HEK293 (cell line): ENCODE measurements at regions not wholly inside any gene's neighbourhood (a gene's known extent, or its start where the extent isn't known, plus 50 kb on each side); places are given as distances from the start of the nearest gene placed in this dataset.

Experiments used
- CTCF ChIA-PET: fragments of 350-600 bp; formaldehyde crosslinking; extraction: SDS; loops from one replicate; lab custom pipeline; 2021; ENCODE audit warnings: antibody characterized with exemption; lab: Yijun Ruan, JAX
- POLR2A ChIA-PET: fragments of 300-600 bp; formaldehyde crosslinking; extraction: SDS; loops from one replicate; lab custom pipeline; 2020; ENCODE audit warnings: antibody characterized with exemption, inconsistent platforms; lab: Yijun Ruan, JAX
- H3K27ac ChIP-seq: fragments of 200-500 bp; sonication (Bioruptor generic); 2 replicates; pipeline ENCODE4 v1.5.1; 2014; ENCODE audit warnings: low read depth, low read length, control low read depth, inconsistent platforms; ENCODE audit errors: extremely low read depth
- H3K36me3 ChIP-seq, 2 experiments: fragments of 200-500 bp in 1 of 2; sonication (Bioruptor generic) in 1 of 2; 1 replicate in 1 of 2; 2 replicates in 1 of 2; pipeline ENCODE4 v1.5.1; 2014 to 2017; ENCODE audit warnings: inconsistent platforms in 2 of 2, low read length in 2 of 2; ENCODE audit not compliant: control insufficient read depth in 2 of 2, insufficient read depth in 1 of 2
- H3K4me1 ChIP-seq: fragments of 200-500 bp; sonication (Bioruptor generic); 2 replicates; pipeline ENCODE4 v1.5.1; 2014; ENCODE audit warnings: mild to moderate bottlenecking, low read length, inconsistent platforms; ENCODE audit not compliant: control insufficient read depth, insufficient read depth
- H3K4me3 ChIP-seq: 2 replicates; pipeline ENCODE4 v1.5.1; 2011; ENCODE audit warnings: low read depth, mild to moderate bottlenecking, control low read depth, low read length, moderate library complexity
- H3K9me3 ChIP-seq: fragments of 200-500 bp; sonication (Bioruptor generic); 2 replicates; pipeline ENCODE4 v1.5.1; 2014; ENCODE audit warnings: low read depth, low read length, inconsistent platforms; ENCODE audit not compliant: control insufficient read depth, insufficient read depth
- HIC1 ChIP-seq: fragments of 450-650 bp; formaldehyde crosslinking; IDR thresholded peaks from 2 replicates; pipeline ENCODE4 v1.5.1; 2016; ENCODE audit warnings: missing biosample characterization, missing genetic modification characterization
- HOXA7 ChIP-seq: sonication (generic); formaldehyde crosslinking; IDR thresholded peaks from 2 replicates; pipeline ENCODE4 v1.8.1; 2022; ENCODE audit warnings: missing genetic modification reagents, borderline replicate concordance
- KLF1 ChIP-seq: fragments of 450-650 bp; formaldehyde crosslinking; IDR thresholded peaks from 2 replicates; pipeline ENCODE4 v1.5.1; 2016; ENCODE audit warnings: missing biosample characterization, missing genetic modification characterization
- OSR2 ChIP-seq: fragments of 450-650 bp; formaldehyde crosslinking; IDR thresholded peaks from 2 replicates; pipeline ENCODE4 v1.5.1; 2016; ENCODE audit warnings: missing biosample characterization, missing genetic modification characterization
- PATZ1 ChIP-seq: fragments of 450-650 bp; formaldehyde crosslinking; IDR thresholded peaks from 2 replicates; pipeline ENCODE4 v1.5.1; 2016; ENCODE audit warnings: missing biosample characterization, missing genetic modification characterization
- SCRT1 ChIP-seq: fragments of 450-650 bp; formaldehyde crosslinking; IDR thresholded peaks from 2 replicates; pipeline ENCODE4 v1.5.1; 2016; ENCODE audit warnings: missing biosample characterization, missing genetic modification characterization, borderline replicate concordance
- ZBTB17 ChIP-seq: fragments of 450-650 bp; formaldehyde crosslinking; IDR thresholded peaks from 2 replicates; pipeline ENCODE4 v1.5.1; 2016; ENCODE audit warnings: missing biosample characterization, missing genetic modification characterization
- ZIC2 ChIP-seq: fragments of 450-650 bp; formaldehyde crosslinking; IDR thresholded peaks from 2 replicates; pipeline ENCODE4 v1.5.1; 2016; ENCODE audit warnings: missing biosample characterization, missing genetic modification characterization
- ZNF132 ChIP-seq: fragments of 450-650 bp; formaldehyde crosslinking; IDR thresholded peaks from 2 replicates; pipeline ENCODE4 v1.5.1; 2017; ENCODE audit warnings: missing biosample characterization, missing genetic modification characterization, borderline replicate concordance
- ZNF133 ChIP-seq: fragments of 450-650 bp; formaldehyde crosslinking; IDR thresholded peaks from 2 replicates; pipeline ENCODE4 v1.5.1; 2016; ENCODE audit warnings: missing biosample characterization, missing genetic modification characterization
- ZNF175 ChIP-seq: fragments of 450-650 bp; formaldehyde crosslinking; IDR thresholded peaks from 2 replicates; pipeline ENCODE4 v1.5.1; 2016; ENCODE audit warnings: missing biosample characterization, missing genetic modification characterization
- ZNF18 ChIP-seq: fragments of 450-650 bp; formaldehyde crosslinking; IDR thresholded peaks from 2 replicates; pipeline ENCODE4 v1.5.1; 2016; ENCODE audit warnings: missing biosample characterization, missing genetic modification characterization
- ZNF214 ChIP-seq: fragments of 450-650 bp; formaldehyde crosslinking; IDR thresholded peaks from 2 replicates; pipeline ENCODE4 v1.5.1; 2017; ENCODE audit warnings: missing biosample characterization, mild to moderate bottlenecking, missing genetic modification characterization, borderline replicate concordance
- ZNF223 ChIP-seq: fragments of 450-650 bp; formaldehyde crosslinking; IDR thresholded peaks from 2 replicates; pipeline ENCODE4 v1.5.1; 2016; ENCODE audit warnings: missing biosample characterization, missing genetic modification characterization
- ZNF239 ChIP-seq: fragments of 450-650 bp; formaldehyde crosslinking; IDR thresholded peaks from 2 replicates; pipeline ENCODE4 v1.5.1; 2016; ENCODE audit warnings: missing biosample characterization, missing genetic modification characterization
- ZNF274 ChIP-seq, 2 experiments: fragments of 200-500 bp in 1 of 2; fragments of 450-650 bp in 1 of 2; sonication (Bioruptor generic) in 1 of 2; formaldehyde crosslinking in 1 of 2; IDR thresholded peaks; 2 replicates each; pipeline versions ENCODE4 v1.5.1 to v1.6.1; 2014 to 2016; ENCODE audit warnings: borderline replicate concordance in 1 of 2, inconsistent platforms in 1 of 2, low read length in 1 of 2, missing biosample characterization in 1 of 2, missing genetic modification characterization in 1 of 2
- ZNF292 ChIP-seq: fragments of 450-650 bp; formaldehyde crosslinking; IDR thresholded peaks from 2 replicates; pipeline ENCODE4 v1.5.1; 2016; ENCODE audit warnings: low read depth, missing biosample characterization, missing genetic modification characterization, borderline replicate concordance
- ZNF350 ChIP-seq: fragments of 450-650 bp; formaldehyde crosslinking; IDR thresholded peaks from 2 replicates; pipeline ENCODE4 v1.5.0; 2017; ENCODE audit warnings: missing biosample characterization, mild to moderate bottlenecking, missing genetic modification characterization
- ZNF354C ChIP-seq: fragments of 450-650 bp; formaldehyde crosslinking; IDR thresholded peaks from 2 replicates; pipeline ENCODE4 v1.5.1; 2016; ENCODE audit warnings: missing biosample characterization, missing genetic modification characterization, low read depth, borderline replicate concordance
- ZNF423 ChIP-seq: fragments of 450-650 bp; formaldehyde crosslinking; IDR thresholded peaks from 2 replicates; pipeline ENCODE4 v1.5.1; 2016; ENCODE audit warnings: missing biosample characterization, missing genetic modification characterization
- ZNF473 ChIP-seq: fragments of 450-650 bp; formaldehyde crosslinking; IDR thresholded peaks from 2 replicates; pipeline ENCODE4 v1.5.1; 2017; ENCODE audit warnings: missing biosample characterization, missing genetic modification characterization
- ZNF518A ChIP-seq: fragments of 450-650 bp; formaldehyde crosslinking; conservative IDR thresholded peaks from 2 replicates; pipeline ENCODE4 v1.5.1; 2016; ENCODE audit warnings: low read depth, missing biosample characterization, missing genetic modification characterization
- ZNF521 ChIP-seq: fragments of 450-650 bp; formaldehyde crosslinking; IDR thresholded peaks from 2 replicates; pipeline ENCODE4 v1.5.1; 2017; ENCODE audit warnings: missing biosample characterization, mild to moderate bottlenecking, missing genetic modification characterization
- ZNF654 ChIP-seq: fragments of 450-650 bp; formaldehyde crosslinking; IDR thresholded peaks from 2 replicates; pipeline ENCODE4 v1.5.1; 2016; ENCODE audit warnings: low read depth, missing biosample characterization, missing genetic modification characterization

GRCh38 chr7:140239653-140239935 lies 62.8 kb upstream of the KDM7A start (continued):
- no peak for TF ChIP-seq ZNF521 (tag by site-specific recombination)
- no peak for TF ChIP-seq OSR2 (tag by site-specific recombination)
- TF ChIP-seq ZNF473 (tag by site-specific recombination), result no peak
- no peak for TF ChIP-seq ZNF350
- TF ChIP-seq ZNF214 (tag by site-specific recombination), result no peak
- no peak for TF ChIP-seq ZNF132
- TF ChIP-seq ZNF292, result no peak
- no peak for TF ChIP-seq ZNF223 (tag by site-specific recombination)
- no peak for TF ChIP-seq SCRT1 (tag by site-specific recombination)
- TF ChIP-seq HOXA7 (CRISPR knock-in tag), result no peak

GRCh38 chr7:140238778-140239652 lies 62.2 kb upstream of the KDM7A start:
- Histone ChIP-seq H3K4me1 (no peaks in the 10 kb centered on the region), H3K4me3 (no peak overlapping the region), H3K36me3 (no peaks in the 10 kb centered on the region), H3K9me3 (no peaks in the 10 kb centered on the region), H3K27ac (no peak overlapping the region)
- no peak for TF ChIP-seq ZNF654
- no peak for TF ChIP-seq ZNF274 (IDR thresholded peaks at IDR 0.05; ENCODE audit: low read length)
- no peak for TF ChIP-seq ZNF274 (tag by site-specific recombination; IDR thresholded peaks at IDR 0.05; ENCODE audit: borderline replicate concordance)
- no peak for TF ChIP-seq ZNF354C (tag by site-specific recombination)
- no peak for TF ChIP-seq OSR2 (tag by site-specific recombination)
- TF ChIP-seq ZNF18, result no peak
- TF ChIP-seq ZNF133 (tag by site-specific recombination), result no peak
- no peak for TF ChIP-seq ZIC2 (tag by site-specific recombination)
- TF ChIP-seq ZNF239 (tag by site-specific recombination), result no peak
- TF ChIP-seq KLF1 (tag by site-specific recombination), result peak; percentile 25; the same call in 1 of the 2 replicates
- TF ChIP-seq HIC1 (tag by site-specific recombination), result no peak
- 0 out of 2 replicates have a peak, but pooled peaks have one; percentile 33 for TF ChIP-seq ZBTB17 (tag by site-specific recombination)
- TF ChIP-seq ZNF518A (tag by site-specific recombination), result no peak
- no peak for TF ChIP-seq ZNF175 (tag by site-specific recombination)
- no peak for TF ChIP-seq PATZ1
- TF ChIP-seq ZNF423 (tag by site-specific recombination), result no peak
- CTCF ChIA-PET, result no interaction called here
- POLR2A ChIA-PET, result no interaction called here
